NCI-H2107 treated with DMSO at 0.1 percent for 48 hours (cell line): ENCODE measurements at regions not wholly inside any gene's neighbourhood (a gene's known extent, or its start where the extent isn't known, plus 50 kb on each side); places are given as distances from the start of the nearest gene placed in this dataset.
"Not testable (repeated sequence)": the region's sequence is repeated elsewhere in the genome, so short reads cannot be mapped to it uniquely, and the experiment has no call there.

Source experiments
- DNase-seq: peaks from one replicate; lab custom pipeline; 2025; ENCODE audit not compliant: unreplicated experiment; lab: John Stamatoyannopoulos, UW

- DNase-seq = no peak
Measured at GRCh38 chr13:21909331-21909730, 238.5 kb downstream of the FGF9 start.

GRCh38 chr13:21910546-21910945, 239.7 kb downstream of the FGF9 start:
- DNase-seq = no peak

- no peak for DNase-seq
Measured at GRCh38 chr13:21911646-21912298, 240.9 kb downstream of the FGF9 start.

DNA sequence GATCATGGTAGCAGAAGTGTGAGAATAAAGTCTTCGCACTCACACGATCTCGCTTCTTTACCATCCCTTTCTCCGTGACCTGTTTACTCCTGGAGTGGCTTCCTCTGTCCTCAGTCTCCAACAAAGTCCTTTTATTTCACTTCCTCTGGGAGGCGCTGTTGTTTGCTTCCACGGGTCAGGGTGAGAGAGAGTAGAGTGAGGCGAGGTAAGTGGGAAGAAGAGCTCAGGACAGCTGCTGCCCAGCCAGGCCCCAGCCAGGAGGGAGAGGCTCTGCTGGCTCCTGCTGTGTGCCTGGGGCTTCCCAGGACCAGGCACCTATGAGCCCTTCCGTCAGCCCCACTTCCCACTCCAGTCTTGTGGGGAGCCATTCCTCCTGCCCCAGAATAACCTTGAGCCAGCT, 242.1 kb downstream of the FGF9 start:
- no peak for DNase-seq

GRCh38 chr13:21917086-21918015, 246.5 kb downstream of the FGF9 start:
- DNase-seq = no peak

GRCh38 chr13:21920802-21921201, 249.9 kb downstream of the FGF9 start:
- not testable (repeated sequence) for DNase-seq

GRCh38 chr13:21924958-21925357, 254.1 kb downstream of the FGF9 start:
- no peak for DNase-seq

GRCh38 chr13:21925720-21926119, 254.8 kb downstream of the FGF9 start:
- DNase-seq = no peak

DNA sequence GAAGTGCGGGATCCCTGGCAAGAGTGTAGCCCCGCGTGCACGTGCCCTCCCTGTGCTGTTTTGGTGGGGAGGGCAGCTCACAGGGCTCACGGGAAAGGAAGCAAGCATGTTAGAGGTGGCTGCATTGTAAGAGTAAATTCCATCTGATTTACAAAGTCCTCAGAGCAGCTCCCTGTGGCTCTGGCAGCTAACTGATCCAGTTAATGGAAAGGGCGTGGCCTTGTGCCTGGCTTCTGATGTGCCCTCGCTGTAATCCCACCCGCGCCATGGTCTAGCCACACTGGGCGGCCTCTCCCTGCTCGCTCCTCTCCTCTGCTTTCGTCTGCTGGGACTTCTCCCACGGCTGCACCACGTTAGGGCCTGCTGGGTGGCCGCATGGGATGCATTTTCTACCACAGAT, 258.5 kb downstream of the FGF9 start:
- DNase-seq = no peak

- DNase-seq = no peak
Measured at GRCh38 chr13:21930536-21930935, 259.7 kb downstream of the FGF9 start.

DNA sequence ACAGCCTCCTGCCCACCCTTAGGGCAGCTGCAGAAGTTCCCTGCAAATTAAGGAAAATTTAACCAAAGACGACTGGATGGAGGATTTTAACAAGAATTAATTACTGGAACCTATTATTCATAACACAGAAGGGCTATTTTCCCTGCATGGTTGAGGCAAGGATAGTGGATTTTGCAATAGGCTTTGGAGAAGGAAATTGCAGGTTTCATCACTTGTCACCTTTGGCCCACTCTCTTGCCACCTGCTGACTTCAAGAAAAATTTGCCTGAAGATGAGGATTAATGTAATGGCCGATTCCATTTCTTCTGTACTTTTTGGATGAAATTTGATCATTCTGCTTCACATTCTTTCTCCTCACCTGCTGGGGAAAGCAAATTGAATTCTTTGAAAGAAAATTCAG, 261.7 kb downstream of the FGF9 start:
- DNase-seq = no peak

DNA sequence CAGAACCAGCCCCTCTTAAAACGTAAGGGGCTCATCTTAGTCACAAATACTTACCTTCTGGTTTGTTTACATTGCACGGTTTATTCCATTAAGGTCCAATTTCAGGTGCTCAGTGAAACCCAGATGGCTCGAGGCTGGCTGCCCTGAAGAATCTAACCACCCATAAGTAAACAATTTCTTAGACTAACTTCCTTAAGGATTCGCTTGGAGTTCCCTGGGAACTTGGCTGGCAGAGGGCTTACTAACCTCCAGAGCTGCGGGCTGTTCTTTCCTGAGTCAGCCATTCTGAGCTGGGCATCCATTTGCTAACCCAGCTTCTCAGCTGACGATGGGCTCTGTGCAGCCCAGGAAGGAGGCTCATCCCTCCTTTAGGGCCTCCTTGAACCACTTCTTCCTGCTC, 262.1 kb downstream of the FGF9 start:
- no peak for DNase-seq

GRCh38 chr13:21934284-21934683, 263.4 kb downstream of the FGF9 start:
- peak; percentile 65 for DNase-seq

DNA sequence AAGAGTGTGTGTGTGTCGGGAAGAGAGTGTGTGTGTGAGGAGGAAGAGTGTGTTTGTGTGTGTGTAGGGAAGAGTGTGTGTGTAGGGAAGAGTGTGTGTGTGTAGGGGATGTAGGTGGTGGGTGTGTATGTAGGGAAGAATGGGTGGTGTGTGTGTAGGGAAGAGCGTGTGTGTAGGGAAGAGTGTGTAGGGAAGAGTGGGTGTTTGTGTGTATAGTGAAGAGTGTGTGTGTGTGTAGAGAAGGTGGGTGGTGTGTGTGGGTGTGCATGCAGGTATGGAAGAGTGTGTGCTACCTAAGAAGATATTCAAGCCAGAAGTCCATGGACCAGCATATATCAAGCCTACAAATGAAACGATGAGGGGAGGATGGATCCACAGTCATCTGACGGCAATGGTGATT, 265.8 kb downstream of the FGF9 start:
- no peak for DNase-seq

DNA sequence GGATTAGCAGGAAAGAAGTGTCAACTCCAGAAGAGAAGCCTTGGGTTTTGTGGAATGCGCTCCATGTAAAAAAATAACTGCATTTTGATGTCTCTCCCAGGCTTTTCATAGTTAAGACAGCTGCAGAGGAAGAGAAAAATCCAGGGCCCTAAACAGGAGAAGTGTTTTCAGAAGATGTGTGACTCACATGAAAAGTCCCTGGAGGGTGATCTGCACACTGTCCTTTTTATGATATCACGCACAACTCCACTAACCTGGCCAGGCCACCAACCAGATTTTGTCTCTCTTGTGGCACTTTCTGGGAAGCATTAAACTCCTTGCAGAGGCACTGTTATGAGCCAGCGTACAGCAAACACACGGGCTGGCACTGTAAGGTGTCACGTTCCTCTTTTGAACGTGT, 267.3 kb downstream of the FGF9 start:
- DNase-seq = peak; percentile 15

DNA sequence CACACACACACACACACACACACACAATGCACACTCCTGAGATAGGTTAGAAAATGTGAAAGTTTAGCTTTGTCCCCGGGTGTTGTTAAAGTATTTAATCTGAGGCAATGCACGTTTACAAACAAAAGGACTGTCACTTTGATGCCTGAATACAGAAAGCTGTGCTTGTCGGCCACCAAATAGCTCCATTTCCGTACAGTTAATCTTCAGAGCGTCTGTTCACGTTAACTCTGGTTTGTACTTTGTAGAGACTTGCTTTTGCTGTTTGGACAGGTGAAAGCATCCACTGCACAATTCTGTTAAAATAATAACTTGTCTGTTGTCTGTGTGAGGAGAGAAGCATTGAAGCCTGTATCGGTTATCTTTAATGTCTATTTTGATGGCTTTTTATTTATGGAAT, 267.8 kb downstream of the FGF9 start:
- no peak for DNase-seq

DNA sequence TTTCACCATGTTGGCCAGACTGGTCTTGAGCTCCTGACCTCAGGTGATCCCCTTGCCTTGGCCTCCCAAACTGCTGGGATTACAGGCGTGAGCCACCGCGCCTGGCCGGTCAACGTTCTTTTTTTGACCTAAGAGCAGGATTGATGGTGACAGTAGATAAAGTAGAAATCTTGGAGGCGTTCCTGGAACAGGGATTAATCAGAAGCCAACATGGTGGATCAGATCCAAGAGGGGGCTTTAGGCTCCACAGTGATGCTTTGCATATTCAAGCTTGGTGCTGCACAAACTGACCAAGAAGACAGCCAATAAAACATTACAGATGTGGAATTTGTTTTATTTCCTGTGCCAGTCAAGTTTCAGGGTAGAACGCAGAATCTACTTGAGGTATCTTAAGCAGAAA, 271.2 kb downstream of the FGF9 start:
- DNase-seq = no peak

DNA sequence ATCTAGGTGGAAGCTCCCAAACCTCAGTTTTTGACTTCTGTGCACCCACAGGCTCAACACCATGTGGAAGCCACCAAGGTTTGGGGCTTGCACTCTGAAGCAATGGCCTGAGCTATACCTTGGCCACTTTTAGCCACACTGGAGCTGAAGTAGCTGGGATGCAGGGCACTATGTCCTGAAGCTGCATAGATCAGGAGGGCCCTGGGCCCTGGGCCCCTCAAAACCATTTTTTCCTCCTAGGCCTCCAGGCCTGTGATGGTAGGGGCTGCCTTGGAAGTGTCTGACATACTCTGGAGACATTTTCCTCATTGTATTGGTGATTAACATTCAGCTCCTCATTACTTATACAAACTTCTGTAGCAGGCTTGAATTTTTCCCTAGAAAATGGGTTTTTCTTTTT, 273.7 kb downstream of the FGF9 start:
- DNase-seq = no peak

GRCh38 chr13:21945195-21945594, 274.3 kb downstream of the FGF9 start:
- DNase-seq = no peak

- no peak for DNase-seq
Measured at GRCh38 chr13:21946964-21947363, 276.1 kb downstream of the FGF9 start.

- DNase-seq = peak; percentile 6
Measured at GRCh38 chr13:21948769-21949474, 278.0 kb downstream of the FGF9 start.
